Activated T-cell treated with anti-CD3 and anti-CD28 coated beads for 48 hours (primary cell): ENCODE measurements at regions not wholly inside any gene's neighbourhood (a gene's known extent, or its start where the extent isn't known, plus 50 kb on each side); places are given as distances from the start of the nearest gene placed in this dataset.
"Not testable (repeated sequence)": the region's sequence is repeated elsewhere in the genome, so short reads cannot be mapped to it uniquely, and the experiment has no call there.

ENCODE experiments used
- DNase-seq: peaks from one replicate; pipeline ENCODE4 v3.0.0-alpha.2; 2020; ENCODE audit warnings: low read depth

- DNase-seq, result not testable (repeated sequence)
Measured at GRCh38 chr1:196002296-196002695, 605.9 kb downstream of the KCNT2 start.

DNA sequence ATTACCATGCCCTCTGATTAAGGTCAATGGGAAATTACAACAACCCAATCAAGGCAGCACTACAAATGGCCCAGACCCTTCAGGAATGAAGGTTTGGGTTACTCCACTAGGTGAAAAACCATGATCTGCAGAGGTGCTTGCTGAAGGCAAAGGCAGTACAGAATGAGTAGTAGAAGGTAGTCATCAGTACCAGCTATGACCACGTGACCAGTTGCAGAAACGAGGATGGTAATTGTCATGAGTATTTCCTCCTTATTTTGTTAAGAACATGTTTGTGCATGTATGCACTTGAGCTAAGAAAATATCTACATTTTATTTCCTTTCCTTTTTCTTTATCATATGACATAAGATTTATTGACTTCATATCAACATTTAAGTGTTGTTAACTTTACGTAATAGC is 607.1 kb downstream of the KCNT2 start:
- DNase-seq, result no peak

- DNase-seq, result no peak
Measured at GRCh38 chr1:195999022-195999421, 609.2 kb downstream of the KCNT2 start.

GRCh38 chr1:195981448-195982139 is 626.6 kb downstream of the KCNT2 start:
- DNase-seq, result no peak

DNA sequence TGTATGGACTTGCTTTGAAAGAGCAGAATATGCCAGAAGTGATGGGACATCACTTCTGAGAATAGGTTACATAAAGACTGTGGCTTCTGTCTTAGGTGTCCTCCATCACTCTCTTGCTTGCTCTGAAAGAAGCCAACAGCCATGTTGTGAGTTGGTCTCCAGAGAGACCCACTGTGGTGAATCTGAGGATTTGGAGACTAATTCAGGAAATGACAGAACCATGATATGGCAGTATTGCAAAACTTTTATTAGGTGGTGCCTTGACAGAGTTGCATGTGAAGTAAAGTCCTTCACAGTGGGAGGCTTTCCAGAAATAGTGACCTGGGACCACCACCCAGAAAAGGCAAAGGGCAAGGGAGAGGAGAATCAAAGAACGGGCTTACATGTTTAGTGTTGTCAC is 628.6 kb downstream of the KCNT2 start:
- no peak for DNase-seq

DNA sequence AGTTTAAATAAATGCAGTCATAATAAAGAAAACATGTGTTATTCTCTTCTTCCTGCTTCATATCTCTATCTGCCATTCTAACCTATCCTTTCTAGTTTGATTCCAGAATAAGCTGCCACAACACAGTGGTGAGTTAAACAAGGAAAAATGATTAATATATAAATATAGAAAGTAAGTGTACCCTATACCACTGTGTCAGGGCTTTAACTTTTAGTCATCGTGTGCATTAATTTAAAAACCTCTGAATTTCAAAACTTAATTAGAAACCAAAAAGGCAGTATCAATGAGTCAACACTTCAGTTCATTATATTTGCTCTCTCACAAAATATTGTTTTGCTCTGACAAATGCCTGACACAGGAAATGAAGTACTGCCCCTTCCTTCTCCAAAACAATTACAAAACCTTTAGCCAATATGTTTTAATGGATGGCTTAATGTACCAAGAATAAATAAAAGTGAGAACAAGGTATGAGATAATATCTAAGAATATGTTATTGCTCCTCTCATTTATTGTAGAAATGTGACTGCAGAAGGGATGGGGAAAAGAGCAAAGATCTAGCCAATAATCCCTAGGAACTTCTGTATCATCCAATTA is 634.8 kb downstream of the KCNT2 start:
- no peak for DNase-seq

GRCh38 chr1:195971589-195971988 is 636.7 kb downstream of the KCNT2 start:
- DNase-seq, result no peak

DNA sequence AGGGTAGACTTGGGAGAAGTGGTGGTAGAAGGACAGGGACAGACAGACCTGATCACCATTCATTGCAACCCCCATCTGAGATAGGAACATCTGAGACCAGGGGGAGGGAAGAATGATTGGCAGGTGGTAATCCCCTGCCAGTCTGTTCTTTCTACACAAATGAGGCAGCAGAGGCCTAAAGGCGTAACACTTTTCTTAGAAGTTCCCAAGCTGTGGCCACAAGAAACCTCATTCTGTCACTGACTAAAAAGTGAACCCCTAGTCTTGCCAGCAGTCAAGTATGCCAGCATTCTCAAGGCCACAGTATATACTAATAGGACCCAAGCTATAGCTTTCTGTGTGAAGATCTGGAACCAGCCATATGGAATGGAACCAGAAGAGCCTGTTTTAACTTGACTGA is 638.0 kb downstream of the KCNT2 start:
- DNase-seq, result no peak

- DNase-seq, result no peak
Measured at GRCh38 chr1:195965475-195965874, 642.8 kb downstream of the KCNT2 start.

DNA sequence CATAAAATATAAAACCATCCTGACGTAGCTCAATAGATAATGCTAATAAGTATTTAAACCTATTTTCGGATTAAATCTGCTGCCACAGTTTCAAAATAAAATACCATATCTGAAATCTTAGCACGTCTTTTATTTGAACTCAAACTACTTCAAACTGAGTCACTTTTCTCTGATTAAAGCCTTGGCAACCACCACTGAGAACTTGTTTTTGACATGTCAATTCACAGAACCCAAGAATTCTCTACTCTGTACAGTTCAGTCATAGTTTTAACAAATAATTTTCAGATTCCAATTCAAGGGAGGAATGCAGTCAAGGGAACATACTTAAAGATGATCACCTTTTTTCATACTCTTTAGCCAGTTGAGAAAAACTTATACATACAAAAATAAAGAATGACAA is 643.2 kb downstream of the KCNT2 start:
- no peak for DNase-seq

GRCh38 chr1:195964516-195964915 is 643.7 kb downstream of the KCNT2 start:
- no peak for DNase-seq

DNA sequence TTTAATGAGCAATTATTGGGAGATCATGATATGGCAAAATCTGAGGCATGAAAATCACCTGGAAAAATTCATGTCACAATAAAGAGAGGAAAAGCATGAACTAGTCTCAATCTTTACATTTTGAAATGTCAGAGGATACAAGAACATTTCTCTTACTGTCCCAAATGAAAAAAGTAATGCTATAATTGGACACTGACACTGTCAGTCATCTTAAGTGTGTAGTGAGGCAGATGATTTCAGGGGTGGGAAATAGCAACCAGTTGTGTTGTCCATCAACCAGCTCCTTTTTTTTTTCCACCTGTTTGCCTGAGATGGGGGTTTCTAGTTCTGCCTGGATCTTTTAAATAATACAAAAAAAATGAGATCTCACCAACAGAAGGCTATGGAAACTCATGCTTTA is 646.2 kb downstream of the KCNT2 start:
- DNase-seq, result no peak

DNA sequence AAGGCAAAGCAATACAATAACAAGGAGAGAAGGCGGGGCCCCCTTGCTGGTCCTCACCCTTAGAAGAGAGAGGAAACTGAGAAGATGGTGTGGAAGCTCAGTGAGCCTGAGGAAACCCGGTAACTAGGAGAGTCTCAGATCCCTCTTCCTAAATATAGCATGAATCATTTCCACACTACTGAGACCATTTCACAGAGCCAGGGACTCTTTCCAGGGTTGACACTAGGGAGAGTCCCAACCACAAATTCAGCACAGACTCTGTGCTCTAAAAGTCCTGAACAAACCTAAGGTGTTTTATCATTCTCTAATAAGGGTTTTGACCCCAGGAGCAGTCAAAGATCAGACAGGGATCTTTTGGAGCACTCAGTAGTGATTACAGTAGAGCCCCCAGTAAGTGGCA is 647.7 kb downstream of the KCNT2 start:
- DNase-seq, result no peak

- DNase-seq, result no peak
Measured at GRCh38 chr1:195958131-195958530, 650.1 kb downstream of the KCNT2 start.

- no peak for DNase-seq
Measured at GRCh38 chr1:195956845-195957244, 651.4 kb downstream of the KCNT2 start.

DNA sequence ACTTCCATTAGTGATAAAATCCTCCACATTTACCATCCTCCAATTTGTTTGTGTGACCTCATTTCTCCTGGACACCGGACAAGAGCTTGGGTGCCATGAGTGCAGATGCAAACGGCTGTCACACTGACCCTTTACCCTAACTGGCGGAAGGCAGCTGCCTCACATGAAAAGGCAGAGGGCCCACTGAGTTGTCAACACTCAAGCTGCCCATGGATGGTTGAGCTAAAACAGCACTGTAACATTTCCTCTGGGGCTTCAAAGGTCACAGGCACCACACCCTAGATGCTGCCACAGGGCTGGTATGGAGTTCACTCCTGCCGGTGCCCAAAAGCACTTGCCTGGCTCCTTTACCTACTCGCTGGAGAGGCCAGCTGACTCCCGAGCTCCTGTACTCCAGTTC is 653.4 kb downstream of the KCNT2 start:
- no peak for DNase-seq

DNA sequence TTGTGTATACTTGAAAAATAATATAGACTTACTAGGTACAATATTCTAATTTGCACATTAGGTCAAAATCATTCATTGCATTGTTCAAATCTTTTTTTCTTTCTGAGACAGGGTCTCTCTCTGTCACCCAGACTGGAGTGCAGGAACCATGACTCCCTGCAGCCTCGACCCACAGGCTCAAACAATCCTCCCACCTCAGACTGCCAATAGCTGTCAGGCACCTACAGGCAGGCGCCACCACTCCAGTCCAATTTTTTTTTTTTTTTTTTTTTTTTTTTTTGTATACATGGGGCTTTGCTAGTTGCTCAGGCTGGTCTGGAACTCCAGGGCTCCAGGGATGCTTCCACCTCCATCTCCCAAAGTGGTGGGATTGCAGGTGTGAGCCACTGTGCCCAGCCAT is 656.9 kb downstream of the KCNT2 start:
- DNase-seq, result no peak

GRCh38 chr1:195948123-195948895 is 659.9 kb downstream of the KCNT2 start:
- no peak for DNase-seq

DNA sequence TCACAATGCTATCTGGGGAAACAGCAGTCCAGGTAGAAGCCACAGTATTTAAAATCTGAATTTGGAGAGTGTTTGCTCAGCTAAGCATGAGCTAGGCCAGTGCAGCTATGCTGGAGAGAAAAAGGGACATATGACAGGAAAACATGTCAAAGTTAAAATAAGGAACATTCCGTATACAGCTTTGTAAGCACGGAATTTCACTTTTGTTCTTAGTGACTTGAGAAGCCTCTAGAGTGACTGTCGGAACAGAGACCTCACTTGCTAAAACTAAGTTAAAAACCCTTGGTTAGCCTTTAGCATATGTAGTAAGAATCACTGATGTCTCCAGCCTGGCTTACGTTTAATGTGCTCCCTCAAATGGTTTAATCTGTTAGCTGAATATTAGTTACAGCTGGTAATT is 661.7 kb downstream of the KCNT2 start:
- DNase-seq, result no peak

- DNase-seq, result no peak
Measured at GRCh38 chr1:195941795-195942194, 666.4 kb downstream of the KCNT2 start.

DNA sequence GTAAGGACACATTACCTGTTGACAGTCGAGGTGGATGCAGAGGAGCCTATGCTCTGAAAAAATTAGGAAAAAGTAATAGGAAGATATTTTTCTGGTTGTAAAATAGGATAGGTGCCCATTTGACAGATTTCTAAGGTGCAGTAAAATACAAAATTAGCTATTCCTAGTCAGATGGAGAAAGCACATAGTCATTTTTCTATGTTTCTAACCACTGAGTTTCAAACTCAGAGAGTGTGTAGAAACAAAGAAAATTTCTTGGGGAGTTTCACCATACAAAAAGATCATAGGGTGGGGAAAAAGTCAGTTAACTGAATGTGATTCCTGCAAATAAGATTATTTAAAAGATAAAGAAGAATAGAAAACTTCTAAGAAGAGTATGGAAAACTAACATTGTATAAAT is 666.9 kb downstream of the KCNT2 start:
- DNase-seq, result no peak

GRCh38 chr1:195939844-195940243 is 668.4 kb downstream of the KCNT2 start:
- DNase-seq, result no peak

DNA sequence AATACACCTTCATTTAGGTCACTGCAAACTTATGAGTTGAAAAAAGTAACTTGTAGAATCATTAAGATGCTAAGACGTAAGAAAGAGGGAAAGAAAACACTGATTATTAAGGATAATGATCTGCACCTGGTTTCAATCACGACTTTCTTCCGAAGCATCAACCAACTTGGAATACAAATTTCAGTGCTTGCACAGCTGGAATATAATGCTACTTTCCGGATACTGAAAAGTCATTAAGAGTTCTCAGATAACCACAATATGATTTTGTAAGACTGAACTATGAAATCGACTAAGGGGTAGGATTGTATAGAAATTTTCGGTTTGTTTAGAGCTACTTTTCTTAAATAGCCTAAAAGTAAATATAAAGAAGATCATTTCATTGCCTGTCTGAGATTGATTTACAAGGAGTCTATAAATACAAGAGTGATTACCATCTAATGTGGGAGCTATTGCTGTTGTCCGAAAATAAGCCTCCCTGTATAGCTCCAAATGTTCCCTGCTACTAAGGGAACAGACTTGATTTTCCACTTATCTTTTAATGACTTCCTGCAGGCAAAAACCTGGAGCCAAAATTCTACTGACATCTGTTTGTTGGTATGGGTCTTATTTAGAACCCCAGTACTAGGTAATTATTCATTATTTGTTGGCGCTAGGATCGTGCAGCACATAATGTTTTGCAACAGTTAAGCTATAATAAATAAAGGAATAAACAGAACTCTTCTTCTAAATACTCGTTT is 673.3 kb downstream of the KCNT2 start:
- no peak for DNase-seq
